Neural cell (in vitro differentiated cells): ENCODE measurements at regions not wholly inside any gene's neighbourhood (a gene's known extent, or its start where the extent isn't known, plus 50 kb on each side); places are given as distances from the start of the nearest gene placed in this dataset.

Experiments
- H2AFZ ChIP-seq: fragments of 200-600, 300-800 bp; sonication (generic), shearing (Covaris generic); 2 replicates; pipeline ENCODE4 v1.6.0; 2014; ENCODE audit warnings: low read depth, mild to moderate bottlenecking, antibody characterized with exemption, low read length, moderate library complexity
- H3F3A ChIP-seq: fragments of 200-600 bp; shearing (Covaris generic); 2 replicates; pipeline ENCODE4 v1.6.1; 2016; ENCODE audit warnings: mild to moderate bottlenecking, moderate library complexity, mixed read lengths, antibody characterized with exemption, low read length; ENCODE audit not compliant: insufficient read depth, poor library complexity, severe bottlenecking
- H3K27ac ChIP-seq: fragments of 200-600, 300-800 bp; sonication (generic), shearing (Covaris generic); 2 replicates; pipeline ENCODE4 v1.5.1; 2014; ENCODE audit warnings: mild to moderate bottlenecking, low read length, moderate library complexity
- H3K27me3 ChIP-seq: fragments of 300-800, 200-600 bp; sonication (generic), shearing (Covaris generic); 2 replicates; pipeline ENCODE4 v1.6.0; 2014; ENCODE audit warnings: mild to moderate bottlenecking, low read depth, low read length, moderate library complexity; ENCODE audit not compliant: insufficient read depth
- H3K36me3 ChIP-seq: fragments of 300-800, 200-600 bp; sonication (generic), shearing (Covaris generic); 2 replicates; pipeline ENCODE4 v1.5.1; 2014; ENCODE audit warnings: mild to moderate bottlenecking, antibody characterized with exemption, low read length, moderate library complexity; ENCODE audit not compliant: insufficient read depth
- H3K4me2 ChIP-seq: fragments of 300-800, 200-600 bp; sonication (generic), shearing (Covaris generic); 2 replicates; pipeline ENCODE4 v1.6.0; 2014; ENCODE audit warnings: mild to moderate bottlenecking, low read length
- H3K4me3 ChIP-seq: fragments of 300-800, 200-600 bp; sonication (generic), shearing (Covaris generic); 2 replicates; pipeline ENCODE4 v1.5.1; 2014; ENCODE audit warnings: mild to moderate bottlenecking, low read length, moderate library complexity
- H3K79me2 ChIP-seq: fragments of 200-600 bp; shearing (Covaris generic); replicated peaks from 2 replicates; pipeline ENCODE4 v1.6.0; 2014; ENCODE audit warnings: mild to moderate bottlenecking, low read length, moderate library complexity; ENCODE audit not compliant: insufficient read depth
- H3K9ac ChIP-seq: fragments of 300-800, 200-600 bp; sonication (generic), shearing (Covaris generic); 2 replicates; pipeline ENCODE4 v1.6.1; 2016; ENCODE audit warnings: mild to moderate bottlenecking, low read length, mixed read lengths
- H3K9me2 ChIP-seq: fragments of 200-600 bp; shearing (Covaris generic); 2 replicates; pipeline ENCODE4 v1.6.1; 2016; ENCODE audit warnings: mild to moderate bottlenecking, low read length, mixed read lengths; ENCODE audit not compliant: insufficient read depth
- H3K9me3 ChIP-seq: fragments of 200-600, 300-800 bp; sonication (generic), shearing (Covaris generic); 2 replicates; pipeline ENCODE4 v1.6.1; 2016; ENCODE audit warnings: mild to moderate bottlenecking, mixed run types, low read length, moderate library complexity, mixed read lengths
- H4K20me1 ChIP-seq: fragments of 200-600 bp; shearing (Covaris generic); 2 replicates; pipeline ENCODE4 v1.6.1; 2016; ENCODE audit warnings: mild to moderate bottlenecking, mixed run types; ENCODE audit not compliant: insufficient read depth
- EP300 ChIP-seq: fragments of 450-650 bp; conservative IDR thresholded peaks from 2 replicates; pipeline ENCODE4 v1.6.1; 2014; ENCODE audit warnings: antibody characterized with exemption, mild to moderate bottlenecking, moderate library complexity; ENCODE audit not compliant: poor library complexity, severe bottlenecking
- EZH2 ChIP-seq: fragments of 200-600, 300-800 bp; shearing (Covaris generic), sonication (generic); IDR thresholded peaks from 2 replicates; pipeline ENCODE4 v1.6.1; 2014; ENCODE audit warnings: antibody characterized with exemption, low read length, borderline replicate concordance, mild to moderate bottlenecking; ENCODE audit not compliant: insufficient read depth, poor library complexity, severe bottlenecking
- MXI1 ChIP-seq: fragments of 450-650 bp; conservative IDR thresholded peaks from 2 replicates; pipeline ENCODE4 v1.6.1; 2014; ENCODE audit warnings: antibody characterized with exemption, mild to moderate bottlenecking; ENCODE audit not compliant: poor library complexity, severe bottlenecking
- POLR2AphosphoS5 ChIP-seq: IDR thresholded peaks from 2 replicates; pipeline ENCODE4 v1.6.1; 2012
- RAD21 ChIP-seq: fragments of 450-650 bp; conservative IDR thresholded peaks from 2 replicates; pipeline ENCODE4 v1.6.1; 2014; ENCODE audit warnings: antibody characterized with exemption, mild to moderate bottlenecking, moderate library complexity
- REST ChIP-seq: IDR thresholded peaks from 2 replicates; pipeline ENCODE4 v1.6.1; 2012; ENCODE audit warnings: borderline replicate concordance
- SMC3 ChIP-seq: fragments of 450-650 bp; conservative IDR thresholded peaks from 2 replicates; pipeline ENCODE4 v1.6.1; 2014; ENCODE audit warnings: antibody characterized with exemption, mild to moderate bottlenecking, moderate library complexity; ENCODE audit not compliant: poor library complexity
- TAF1 ChIP-seq: IDR thresholded peaks from 2 replicates; pipeline ENCODE4 v1.6.1; 2012; ENCODE audit warnings: low read depth
- TF ChIP-seq, protein P1 (sequence below): fragments of 450-650 bp; IDR thresholded peaks from 2 replicates; pipeline ENCODE4 v1.5.1; 2014; ENCODE audit warnings: antibody characterized with exemption, mild to moderate bottlenecking, moderate library complexity; ENCODE audit not compliant: poor library complexity, severe bottlenecking

DNA sequence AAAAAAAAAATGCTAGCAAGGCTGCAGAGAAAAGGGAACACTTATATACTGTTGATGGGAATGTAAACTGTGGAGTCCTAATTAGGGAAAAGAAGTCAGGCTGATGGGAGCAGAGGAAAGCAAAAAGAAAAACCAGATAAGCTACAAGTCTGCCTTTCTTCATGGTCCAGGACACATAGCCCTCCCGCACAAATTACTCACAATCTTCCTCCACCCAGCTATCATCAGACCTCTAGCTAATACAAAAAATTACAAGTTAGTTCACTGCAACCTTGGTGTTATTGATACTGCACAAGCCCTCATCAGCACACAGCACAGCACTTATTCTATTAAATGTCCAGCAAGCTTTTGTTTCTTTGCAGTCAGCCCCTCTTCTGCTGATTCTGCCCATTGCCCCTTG is 186.0 kb upstream of the ADRA1B start:
- no peak overlapping the region for H2AFZ ChIP-seq
- no peaks in the 10 kb centered on the region for H3K27me3 ChIP-seq
- no peak overlapping the region for H3K9ac ChIP-seq
- H3K9me2 ChIP-seq = no peaks in the 10 kb centered on the region
- H4K20me1 ChIP-seq = no peaks in the 10 kb centered on the region
- no peaks in the 10 kb centered on the region for H3K36me3 ChIP-seq
- no peak overlapping the region for H3K4me3 ChIP-seq
- H3K27ac ChIP-seq = no peak overlapping the region
- TF ChIP-seq REST = no peak
- H3K9me3 ChIP-seq = no peaks in the 10 kb centered on the region
- no peak overlapping the region for H3K4me2 ChIP-seq
- H3K79me2 ChIP-seq = no peaks in the 10 kb centered on the region
- no peaks in the 10 kb centered on the region for H3F3A ChIP-seq

DNA sequence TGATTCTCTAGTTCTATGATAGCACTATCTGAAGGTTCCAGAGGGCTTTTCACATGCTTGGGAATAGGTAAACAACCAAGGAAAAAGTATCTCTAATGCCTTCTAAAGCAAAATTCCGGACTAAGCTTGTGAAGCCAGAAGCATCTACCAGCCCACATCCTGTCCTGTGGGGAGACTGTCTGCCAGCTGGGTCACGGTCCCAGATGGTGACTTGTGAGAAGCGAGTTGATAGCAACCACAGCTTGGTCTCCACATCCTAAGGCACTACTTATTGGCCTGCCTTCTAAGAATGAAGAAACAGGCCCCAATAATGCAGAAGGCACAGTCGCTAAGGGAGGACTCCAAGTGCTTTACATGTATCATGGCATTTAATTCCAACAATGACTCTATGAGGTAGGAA is 184.1 kb upstream of the ADRA1B start:
- Histone ChIP-seq H3K36me3 (no peaks in the 10 kb centered on the region), H2AFZ (no peak overlapping the region), H3K9me3 (no peaks in the 10 kb centered on the region), H3F3A (no peaks in the 10 kb centered on the region), H3K4me2 (no peak overlapping the region), H3K27me3 (no peaks in the 10 kb centered on the region), H3K27ac (no peak overlapping the region), H3K9ac (no peak overlapping the region), H4K20me1 (no peaks in the 10 kb centered on the region), H3K4me3 (no peak overlapping the region), H3K9me2 (no peaks in the 10 kb centered on the region), H3K79me2 (no peaks in the 10 kb centered on the region)
- TF ChIP-seq SMC3 = no peak
- no peak for TF ChIP-seq EP300
- TF ChIP-seq EZH2 = no peak
- no peak for TF ChIP-seq RAD21
- TF ChIP-seq MXI1 = no peak
- no peak for TF ChIP-seq REST
- TF ChIP-seq, protein P1, sequence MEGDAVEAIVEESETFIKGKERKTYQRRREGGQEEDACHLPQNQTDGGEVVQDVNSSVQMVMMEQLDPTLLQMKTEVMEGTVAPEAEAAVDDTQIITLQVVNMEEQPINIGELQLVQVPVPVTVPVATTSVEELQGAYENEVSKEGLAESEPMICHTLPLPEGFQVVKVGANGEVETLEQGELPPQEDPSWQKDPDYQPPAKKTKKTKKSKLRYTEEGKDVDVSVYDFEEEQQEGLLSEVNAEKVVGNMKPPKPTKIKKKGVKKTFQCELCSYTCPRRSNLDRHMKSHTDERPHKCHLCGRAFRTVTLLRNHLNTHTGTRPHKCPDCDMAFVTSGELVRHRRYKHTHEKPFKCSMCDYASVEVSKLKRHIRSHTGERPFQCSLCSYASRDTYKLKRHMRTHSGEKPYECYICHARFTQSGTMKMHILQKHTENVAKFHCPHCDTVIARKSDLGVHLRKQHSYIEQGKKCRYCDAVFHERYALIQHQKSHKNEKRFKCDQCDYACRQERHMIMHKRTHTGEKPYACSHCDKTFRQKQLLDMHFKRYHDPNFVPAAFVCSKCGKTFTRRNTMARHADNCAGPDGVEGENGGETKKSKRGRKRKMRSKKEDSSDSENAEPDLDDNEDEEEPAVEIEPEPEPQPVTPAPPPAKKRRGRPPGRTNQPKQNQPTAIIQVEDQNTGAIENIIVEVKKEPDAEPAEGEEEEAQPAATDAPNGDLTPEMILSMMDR = no peak
- TF ChIP-seq TAF1 = no peak
- no peak for TF ChIP-seq POLR2AphosphoS5
